NCI-H2107 treated with DMSO at 0.1 percent for 48 hours (cell line): ENCODE measurements at regions not wholly inside any gene's neighbourhood (a gene's known extent, or its start where the extent isn't known, plus 50 kb on each side); places are given as distances from the start of the nearest gene placed in this dataset.
"Not testable (repeated sequence)": the region's sequence is repeated elsewhere in the genome, so short reads cannot be mapped to it uniquely, and the experiment has no call there.

Experiments used
- DNase-seq: peaks from one replicate; lab custom pipeline; 2025; ENCODE audit not compliant: unreplicated experiment; lab: John Stamatoyannopoulos, UW

DNA sequence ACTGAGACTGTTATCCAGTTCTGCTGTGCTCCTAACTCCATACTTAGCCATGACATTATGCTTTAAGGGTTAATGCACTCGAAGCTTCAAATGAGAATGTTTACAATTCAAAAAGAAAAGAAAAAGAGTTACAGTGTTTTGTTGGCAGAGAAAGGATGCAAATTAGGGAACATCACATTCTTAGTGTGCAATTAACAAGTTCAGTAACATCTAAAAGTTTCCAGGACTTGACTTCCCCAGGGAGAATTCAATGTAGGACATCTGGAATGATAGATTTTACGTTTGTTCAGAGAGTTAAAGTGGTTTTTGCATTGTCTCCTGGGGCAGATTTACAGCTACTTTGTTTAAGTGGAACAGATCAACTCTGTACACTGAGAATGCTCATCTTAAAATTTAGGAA, 525.2 kb downstream of the LIG4 start:
- DNase-seq, result no peak

DNA sequence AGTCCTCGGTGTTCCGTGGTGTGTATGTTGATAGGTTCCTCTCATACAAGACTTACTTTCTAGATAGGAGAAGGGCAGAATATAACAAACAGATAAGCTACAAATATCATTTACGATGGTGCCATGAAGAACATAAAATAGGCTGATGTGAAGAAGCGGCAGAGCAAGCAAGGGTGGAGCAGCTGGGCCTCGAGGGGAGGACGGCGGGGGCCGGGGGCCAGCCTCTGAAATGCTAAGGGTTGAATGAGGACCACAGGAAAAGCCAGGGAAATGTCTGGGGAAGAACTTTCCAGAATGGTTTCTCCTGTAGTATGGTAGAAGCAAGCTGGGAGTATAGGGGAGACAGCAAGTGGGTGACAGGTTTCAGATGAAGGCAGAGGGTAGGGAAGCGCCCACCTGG, 529.5 kb downstream of the LIG4 start:
- DNase-seq, result no peak

GRCh38 chr13:107681600-107681999, 533.7 kb downstream of the LIG4 start:
- no peak for DNase-seq

DNA sequence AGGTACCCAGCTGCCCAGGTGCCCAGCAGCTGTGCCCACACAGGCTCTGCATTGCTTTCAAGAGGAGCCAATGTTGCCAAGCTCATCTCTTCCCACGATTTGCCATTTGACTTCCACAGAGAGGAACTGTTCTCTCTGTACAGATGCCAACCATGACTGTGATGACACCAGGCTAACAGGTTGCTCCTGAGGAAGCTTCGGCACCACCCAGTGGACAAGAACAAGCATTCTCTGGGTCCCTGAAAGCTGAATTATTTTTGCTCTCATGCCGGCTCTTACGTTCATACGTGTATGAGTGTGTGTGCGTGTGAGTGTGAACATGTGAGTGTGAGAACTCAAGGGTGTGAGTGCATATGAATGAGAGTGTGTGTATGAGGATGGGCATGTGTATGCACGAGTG, 535.2 kb downstream of the LIG4 start:
- peak; percentile 26 for DNase-seq

- no peak for DNase-seq
Observed at GRCh38 chr13:107678075-107678689, 537.2 kb downstream of the LIG4 start.

GRCh38 chr13:107675847-107676550, 539.3 kb downstream of the LIG4 start:
- DNase-seq, result no peak

DNA sequence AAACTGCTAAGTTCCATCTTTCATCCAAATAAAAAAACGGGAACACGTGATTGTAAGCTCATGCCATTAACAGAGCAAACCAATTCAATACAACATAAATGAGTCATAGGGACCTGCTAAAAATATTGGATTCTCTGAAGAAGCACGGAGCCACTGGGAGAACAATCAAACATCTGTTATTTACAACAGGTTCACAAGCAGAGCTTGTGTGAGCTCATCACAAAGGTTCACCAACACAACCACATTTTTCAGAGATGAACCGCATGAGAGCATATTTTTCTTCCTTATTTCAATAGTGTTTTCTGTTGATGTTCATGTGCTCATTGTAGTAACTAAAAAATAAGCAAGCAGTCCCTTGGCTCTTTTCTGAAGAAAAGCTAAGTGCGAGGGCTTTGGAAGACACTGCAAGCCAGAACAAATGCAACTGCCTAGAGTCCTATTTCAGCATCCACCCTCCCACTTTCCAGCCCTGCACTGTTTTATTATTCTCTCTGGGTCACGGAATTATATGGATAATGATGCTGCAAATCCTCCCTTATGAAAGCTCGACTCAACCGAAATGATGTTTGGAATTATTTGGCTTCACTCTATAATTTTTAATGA, 545.8 kb downstream of the LIG4 start:
- DNase-seq, result peak; percentile 89

GRCh38 chr13:107665926-107666458, 549.3 kb downstream of the LIG4 start:
- DNase-seq, result no peak

DNA sequence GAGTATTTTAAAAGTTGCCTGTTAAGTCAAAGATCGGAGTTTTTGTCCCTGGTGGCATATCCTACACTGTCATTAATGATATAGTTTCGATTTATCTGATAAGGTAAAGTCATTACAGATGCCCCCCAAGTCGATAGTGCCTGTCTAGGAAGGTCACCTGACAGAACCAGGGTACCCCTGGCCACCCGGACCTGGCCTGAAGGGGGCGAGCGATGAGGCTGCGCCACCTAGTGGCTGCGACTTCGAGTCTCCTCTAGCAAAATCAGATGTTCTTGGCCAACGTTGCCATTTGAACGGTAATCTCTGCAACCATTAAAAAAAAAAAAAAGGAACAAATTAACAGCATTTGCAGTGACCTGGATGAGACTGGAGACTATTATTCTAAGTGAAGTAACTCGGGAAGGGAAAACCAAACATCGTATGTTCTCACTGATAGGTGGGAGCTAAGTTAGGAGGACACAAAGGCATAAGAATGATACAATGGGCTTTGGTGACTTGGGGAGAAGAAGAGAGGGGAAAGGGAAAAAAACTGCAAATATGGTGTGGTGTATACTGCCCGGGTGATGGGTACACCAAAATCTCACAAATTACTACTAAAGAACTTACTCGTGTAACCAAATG, 565.1 kb downstream of the LIG4 start:
- peak; percentile 16 for DNase-seq

- no peak for DNase-seq
Observed at GRCh38 chr13:107649079-107649478, 566.3 kb downstream of the LIG4 start.

GRCh38 chr13:107644136-107644535, 571.2 kb downstream of the LIG4 start:
- DNase-seq, result no peak

GRCh38 chr13:107643615-107644014, 571.7 kb downstream of the LIG4 start:
- DNase-seq, result no peak

DNA sequence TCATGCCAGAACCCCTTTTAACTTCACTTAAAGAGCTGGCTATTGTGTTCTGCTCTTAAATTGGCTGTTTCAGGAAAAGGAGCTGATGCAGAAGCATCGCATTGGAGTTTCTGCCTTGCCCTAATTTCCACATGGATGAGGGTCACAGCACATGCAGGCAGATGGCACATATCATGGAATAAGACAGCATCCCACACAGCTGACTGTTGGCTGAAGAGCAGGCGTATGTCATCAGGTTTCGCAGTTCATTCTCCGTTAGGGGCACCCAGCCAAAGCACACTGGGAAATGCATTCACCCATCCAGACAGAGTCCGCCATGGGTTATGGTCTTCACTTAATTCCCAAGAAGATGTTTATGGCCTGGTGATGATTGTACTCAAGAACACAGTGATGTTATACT, 572.5 kb downstream of the LIG4 start:
- DNase-seq, result no peak

DNA sequence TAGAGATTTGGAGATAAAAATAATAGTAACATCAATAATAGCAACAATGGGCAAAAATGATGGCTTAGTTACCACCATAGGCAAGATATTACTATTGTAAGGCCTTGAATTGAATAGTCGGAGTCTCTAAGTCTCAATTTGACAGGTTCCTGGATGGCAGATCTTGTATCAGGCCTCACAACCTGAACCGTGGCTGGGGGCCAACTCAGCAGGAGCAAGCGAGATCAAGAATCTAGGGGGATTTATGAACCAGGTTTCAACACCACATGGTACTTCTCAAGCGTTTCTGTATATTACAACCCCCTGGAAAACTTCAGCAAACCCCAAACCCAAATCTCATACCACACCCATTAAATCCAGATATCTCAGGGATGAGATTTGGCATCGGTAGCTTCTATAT, 573.8 kb downstream of the LIG4 start:
- DNase-seq, result no peak

GRCh38 chr13:107625648-107626047, 589.7 kb downstream of the LIG4 start:
- DNase-seq, result no peak

- no peak for DNase-seq
Observed at GRCh38 chr13:107617527-107617926, 597.8 kb downstream of the LIG4 start.

GRCh38 chr13:107612376-107612775, 603.0 kb downstream of the LIG4 start:
- no peak for DNase-seq

DNA sequence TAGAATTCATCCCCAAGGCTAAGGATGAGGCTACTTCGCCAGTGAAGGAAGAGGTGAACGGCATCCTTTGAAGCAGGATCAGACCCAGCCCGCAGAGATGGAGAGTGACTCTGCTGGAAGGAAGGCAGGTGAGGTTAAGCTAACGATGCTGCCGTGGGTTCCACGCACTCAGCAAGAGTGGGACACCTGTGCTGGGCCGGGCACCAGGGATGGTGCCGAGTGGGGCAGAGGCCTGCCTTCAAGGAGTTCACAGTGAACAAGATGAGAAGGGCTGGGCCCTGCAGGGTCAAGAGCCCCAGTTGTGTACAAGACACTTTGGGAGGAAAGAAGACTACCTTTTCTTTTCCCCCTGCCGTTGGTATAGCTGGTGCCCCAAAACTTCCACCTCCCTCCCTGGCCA, 606.6 kb downstream of the LIG4 start:
- no peak for DNase-seq

GRCh38 chr13:107600971-107601370, 614.4 kb downstream of the LIG4 start:
- no peak for DNase-seq

DNA sequence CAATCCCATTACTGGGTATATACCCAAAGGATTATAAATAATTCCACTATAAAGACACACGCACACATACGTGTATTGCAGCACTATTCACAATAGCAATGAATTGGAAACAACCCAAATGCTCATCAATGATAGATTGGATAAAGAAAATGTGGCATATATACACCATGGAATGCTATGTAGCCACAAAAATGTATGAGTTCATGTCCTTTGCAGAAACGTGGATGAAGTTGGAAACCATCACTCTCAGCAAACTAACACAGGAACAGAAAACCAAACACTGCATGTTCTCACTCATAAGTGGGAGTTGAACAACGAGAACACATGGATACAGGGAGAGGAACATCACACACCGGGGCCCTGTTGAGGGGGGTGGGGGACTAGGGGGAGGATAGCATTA, 619.0 kb downstream of the LIG4 start:
- not testable (repeated sequence) for DNase-seq

GRCh38 chr13:107590556-107590955, 624.8 kb downstream of the LIG4 start:
- peak; percentile 14 for DNase-seq

DNA sequence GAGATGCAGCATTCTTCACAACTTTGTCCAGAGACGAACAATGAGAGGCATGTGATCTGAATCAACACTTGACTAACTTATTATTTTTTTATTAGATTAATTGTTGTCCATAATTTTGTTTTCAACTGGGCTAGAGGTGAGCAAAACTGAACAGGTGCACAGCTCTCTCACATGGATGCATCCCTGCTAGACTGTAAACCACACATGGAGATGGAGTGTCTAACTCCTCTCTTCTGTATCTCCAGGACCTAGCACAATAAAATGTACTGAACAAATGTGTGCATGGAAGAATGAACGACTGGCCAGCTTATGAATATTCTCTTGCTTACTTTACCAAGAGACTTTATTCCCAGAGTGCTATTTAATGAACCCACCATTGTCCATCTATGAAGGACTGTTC, 627.7 kb downstream of the LIG4 start:
- no peak for DNase-seq
